Ishikawa (cell line): ENCODE measurements at regions not wholly inside any gene's neighbourhood (a gene's known extent, or its start where the extent isn't known, plus 50 kb on each side); places are given as distances from the start of the nearest gene placed in this dataset.

Experiments
- CEBPB ChIP-seq: IDR thresholded peaks from 2 replicates; pipeline ENCODE4 v1.6.1; 2012
- CREB1 ChIP-seq: IDR thresholded peaks from 2 replicates; pipeline ENCODE4 v1.6.1; 2012; ENCODE audit warnings: low read depth
- EGR1 ChIP-seq: IDR thresholded peaks from 2 replicates; pipeline ENCODE4 v1.6.1; 2012
- EP300 ChIP-seq: IDR thresholded peaks from 2 replicates; pipeline ENCODE4 v1.6.1; 2012; ENCODE audit warnings: borderline replicate concordance
- FOXM1 ChIP-seq: IDR thresholded peaks from 2 replicates; pipeline ENCODE4 v1.6.1; 2012; ENCODE audit warnings: low read depth, borderline replicate concordance
- NFIC ChIP-seq: IDR thresholded peaks from 2 replicates; pipeline ENCODE4 v1.6.1; 2012
- RAD21 ChIP-seq: IDR thresholded peaks from 2 replicates; pipeline ENCODE4 v1.6.1; 2012; ENCODE audit warnings: low read depth
- TAF1 ChIP-seq: IDR thresholded peaks from 2 replicates; pipeline ENCODE4 v1.6.1; 2012; ENCODE audit warnings: low read depth, mild to moderate bottlenecking
- TCF12 ChIP-seq: IDR thresholded peaks from 2 replicates; pipeline ENCODE4 v1.6.1; 2012; ENCODE audit warnings: low read depth
- TEAD4 ChIP-seq: IDR thresholded peaks from 2 replicates; pipeline ENCODE4 v1.6.1; 2012
- YY1 ChIP-seq: IDR thresholded peaks from 2 replicates; pipeline ENCODE4 v1.6.1; 2012; ENCODE audit warnings: low read depth
- ZBTB7A ChIP-seq: IDR thresholded peaks from 2 replicates; pipeline ENCODE4 v1.6.1; 2012; ENCODE audit warnings: low read depth
- TF ChIP-seq, protein P1 (sequence below): IDR thresholded peaks from 2 replicates; pipeline ENCODE4 v1.6.1; 2012
- TF ChIP-seq, protein P2 (sequence below): IDR thresholded peaks from 2 replicates; pipeline ENCODE4 v1.6.1; 2012
- TF ChIP-seq, protein P3 (sequence below): IDR thresholded peaks from 2 replicates; pipeline ENCODE4 v1.6.1; 2012; ENCODE audit warnings: low read depth, mild to moderate bottlenecking

DNA sequence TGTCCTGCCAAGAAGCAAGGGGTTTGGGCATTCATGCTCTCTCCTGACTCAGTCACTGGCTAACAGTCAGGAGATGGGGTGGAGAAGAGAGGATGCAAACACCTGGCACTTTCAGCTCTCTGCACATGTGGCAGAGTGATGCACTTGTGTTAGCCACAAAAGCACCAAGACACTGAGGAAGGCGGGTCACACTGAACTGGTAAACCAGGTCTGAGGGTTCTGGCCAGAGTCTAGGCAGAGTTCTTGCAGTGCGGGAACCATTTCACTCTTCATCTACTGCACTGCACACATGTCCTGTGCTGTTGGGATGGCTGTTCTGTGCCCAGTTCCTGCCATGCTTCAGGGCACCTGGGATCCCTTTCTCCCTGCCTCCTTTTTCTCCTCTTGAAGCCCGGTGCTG is 157.1 kb upstream of the GDNF start:
- no peak for TF ChIP-seq TEAD4
- no peak for TF ChIP-seq TAF1
- TF ChIP-seq, protein P1, sequence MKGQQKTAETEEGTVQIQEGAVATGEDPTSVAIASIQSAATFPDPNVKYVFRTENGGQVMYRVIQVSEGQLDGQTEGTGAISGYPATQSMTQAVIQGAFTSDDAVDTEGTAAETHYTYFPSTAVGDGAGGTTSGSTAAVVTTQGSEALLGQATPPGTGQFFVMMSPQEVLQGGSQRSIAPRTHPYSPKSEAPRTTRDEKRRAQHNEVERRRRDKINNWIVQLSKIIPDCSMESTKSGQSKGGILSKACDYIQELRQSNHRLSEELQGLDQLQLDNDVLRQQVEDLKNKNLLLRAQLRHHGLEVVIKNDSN, result no peak
- TF ChIP-seq NFIC, result no peak
- no peak for TF ChIP-seq TCF12
- no peak for TF ChIP-seq ZBTB7A
- no peak for TF ChIP-seq CREB1
- TF ChIP-seq CEBPB, result no peak
- no peak for TF ChIP-seq FOXM1
- TF ChIP-seq, protein P2, sequence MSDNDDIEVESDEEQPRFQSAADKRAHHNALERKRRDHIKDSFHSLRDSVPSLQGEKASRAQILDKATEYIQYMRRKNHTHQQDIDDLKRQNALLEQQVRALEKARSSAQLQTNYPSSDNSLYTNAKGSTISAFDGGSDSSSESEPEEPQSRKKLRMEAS, result no peak
- no peak for TF ChIP-seq RAD21
- no peak for TF ChIP-seq EGR1
- TF ChIP-seq, protein P3, sequence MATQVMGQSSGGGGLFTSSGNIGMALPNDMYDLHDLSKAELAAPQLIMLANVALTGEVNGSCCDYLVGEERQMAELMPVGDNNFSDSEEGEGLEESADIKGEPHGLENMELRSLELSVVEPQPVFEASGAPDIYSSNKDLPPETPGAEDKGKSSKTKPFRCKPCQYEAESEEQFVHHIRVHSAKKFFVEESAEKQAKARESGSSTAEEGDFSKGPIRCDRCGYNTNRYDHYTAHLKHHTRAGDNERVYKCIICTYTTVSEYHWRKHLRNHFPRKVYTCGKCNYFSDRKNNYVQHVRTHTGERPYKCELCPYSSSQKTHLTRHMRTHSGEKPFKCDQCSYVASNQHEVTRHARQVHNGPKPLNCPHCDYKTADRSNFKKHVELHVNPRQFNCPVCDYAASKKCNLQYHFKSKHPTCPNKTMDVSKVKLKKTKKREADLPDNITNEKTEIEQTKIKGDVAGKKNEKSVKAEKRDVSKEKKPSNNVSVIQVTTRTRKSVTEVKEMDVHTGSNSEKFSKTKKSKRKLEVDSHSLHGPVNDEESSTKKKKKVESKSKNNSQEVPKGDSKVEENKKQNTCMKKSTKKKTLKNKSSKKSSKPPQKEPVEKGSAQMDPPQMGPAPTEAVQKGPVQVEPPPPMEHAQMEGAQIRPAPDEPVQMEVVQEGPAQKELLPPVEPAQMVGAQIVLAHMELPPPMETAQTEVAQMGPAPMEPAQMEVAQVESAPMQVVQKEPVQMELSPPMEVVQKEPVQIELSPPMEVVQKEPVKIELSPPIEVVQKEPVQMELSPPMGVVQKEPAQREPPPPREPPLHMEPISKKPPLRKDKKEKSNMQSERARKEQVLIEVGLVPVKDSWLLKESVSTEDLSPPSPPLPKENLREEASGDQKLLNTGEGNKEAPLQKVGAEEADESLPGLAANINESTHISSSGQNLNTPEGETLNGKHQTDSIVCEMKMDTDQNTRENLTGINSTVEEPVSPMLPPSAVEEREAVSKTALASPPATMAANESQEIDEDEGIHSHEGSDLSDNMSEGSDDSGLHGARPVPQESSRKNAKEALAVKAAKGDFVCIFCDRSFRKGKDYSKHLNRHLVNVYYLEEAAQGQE, result no peak
- no peak for TF ChIP-seq YY1
- TF ChIP-seq EP300, result no peak

DNA sequence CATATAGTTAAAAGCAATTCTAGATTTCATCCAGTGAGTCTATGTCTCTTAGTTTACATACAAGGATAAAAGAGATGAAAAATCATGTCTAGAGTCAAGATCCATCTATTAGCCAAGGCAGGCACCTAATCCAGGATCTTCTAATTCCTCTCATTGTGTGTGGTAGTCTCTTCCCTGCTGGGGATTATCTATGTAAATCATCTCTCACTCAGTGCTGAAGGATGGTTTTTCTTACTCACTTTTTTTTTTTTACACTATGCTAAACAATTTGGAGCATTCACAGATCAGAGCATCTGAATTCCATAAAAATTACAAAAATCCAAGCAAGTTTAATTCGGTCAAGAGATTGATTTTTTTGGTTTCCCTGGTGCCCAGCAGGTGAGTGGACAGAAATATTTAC is 154.9 kb upstream of the GDNF start:
- TF ChIP-seq RAD21, result no peak
- no peak for TF ChIP-seq CREB1
- TF ChIP-seq ZBTB7A, result no peak
- no peak for TF ChIP-seq TEAD4
- no peak for TF ChIP-seq NFIC
- TF ChIP-seq YY1, result no peak

DNA sequence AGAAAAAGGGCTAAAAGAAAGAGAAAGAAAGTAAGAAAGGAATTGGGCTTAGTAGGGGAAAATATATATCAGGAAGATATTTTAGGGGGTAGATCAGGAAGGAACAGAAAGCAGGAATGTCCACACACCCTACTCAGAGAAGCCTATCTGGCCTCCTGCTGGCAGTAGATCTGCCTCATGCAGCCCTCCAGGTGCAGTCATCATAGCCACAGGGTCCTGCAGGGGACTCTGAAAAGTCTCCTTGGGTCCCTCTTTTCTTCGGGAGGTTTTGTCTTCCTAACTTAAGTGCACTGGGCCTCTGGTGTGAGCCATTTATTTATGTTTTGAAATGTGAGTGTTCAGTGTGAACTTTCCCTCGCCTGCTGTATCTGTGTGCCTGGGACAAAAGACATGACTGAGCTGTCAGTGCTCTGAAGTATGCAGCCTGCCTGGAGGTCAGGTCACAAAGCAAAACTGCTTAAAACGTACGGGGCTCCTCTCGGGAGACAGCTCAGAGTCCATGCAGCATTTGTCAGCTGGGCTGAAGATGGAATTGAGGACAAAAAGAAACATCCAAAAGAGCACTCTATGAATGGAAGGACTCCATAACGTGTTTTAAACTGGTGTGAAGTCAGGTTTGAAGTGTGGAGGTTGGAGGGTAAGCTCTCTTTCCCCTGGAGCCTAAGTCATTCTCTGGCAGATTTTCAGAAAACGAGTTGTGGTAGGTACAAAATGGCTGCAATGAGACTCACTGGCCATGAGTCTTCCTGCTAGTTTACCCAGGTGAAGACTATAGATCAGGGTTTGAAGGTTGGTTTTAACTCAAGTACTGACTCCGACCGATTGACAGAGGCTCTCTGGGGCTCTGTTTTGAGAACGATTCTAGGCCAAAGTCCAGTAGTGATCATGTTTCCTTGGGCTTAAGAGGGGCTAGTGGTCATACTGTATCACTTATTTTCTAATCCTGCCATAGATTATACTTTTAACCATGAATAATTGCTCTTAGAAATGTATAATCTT is 151.8 kb upstream of the GDNF start:
- TF ChIP-seq TAF1 (no peak), FOXM1 (no peak), ZBTB7A (no peak), EGR1 (no peak), CREB1 (no peak), TCF12 (no peak), NFIC (no peak), RAD21 (no peak)
- TF ChIP-seq, protein P3, result no peak

DNA sequence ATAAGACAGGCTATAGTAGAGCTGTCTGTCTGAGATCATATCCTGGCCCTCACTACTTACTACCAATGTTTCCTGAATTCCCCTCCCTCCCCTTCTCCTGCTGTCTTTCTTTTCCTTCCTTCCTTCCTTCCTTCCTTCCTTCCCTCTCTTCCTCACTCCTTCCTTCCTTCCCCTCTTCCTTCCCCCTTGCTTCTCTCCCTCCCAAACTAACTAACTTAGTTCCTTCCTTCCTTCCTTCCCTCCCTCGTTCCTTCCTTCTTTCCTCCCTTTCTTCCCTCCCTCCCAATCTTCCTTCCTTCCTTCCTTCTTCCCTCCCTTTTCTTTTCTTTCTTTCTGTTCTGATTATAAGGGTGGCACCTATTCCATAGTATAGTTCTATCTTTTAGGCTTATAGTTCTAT is 150.0 kb upstream of the GDNF start:
- TF ChIP-seq EP300 (no peak), CREB1 (no peak), RAD21 (no peak), FOXM1 (no peak), YY1 (no peak), TCF12 (no peak), CEBPB (no peak), NFIC (no peak), TAF1 (no peak), TEAD4 (no peak), ZBTB7A (no peak), EGR1 (no peak)
- TF ChIP-seq, protein P1, result no peak
- TF ChIP-seq, protein P3, result no peak
- TF ChIP-seq, protein P2, result no peak
